IMR-90 (cell line): ENCODE measurements at regions not wholly inside any gene's neighbourhood (a gene's known extent, or its start where the extent isn't known, plus 50 kb on each side); places are given as distances from the start of the nearest gene placed in this dataset.

ENCODE experiments used
- ATAC-seq: fragments of 200-7000 bp; cut with Tn5 transposase; 2 replicates; pipeline ENCODE4 v1.9.1; 2020; ENCODE audit warnings: low read depth, mild to moderate bottlenecking, moderate library complexity
- BruUV-seq: library from RNA; stranded (reverse); fragments of 400-500 nt; replicated peaks from 2 replicates; lab custom pipeline; 2021; lab: Mats Ljungman, UMichigan
- CTCF ChIA-PET: fragments of 300-600 bp; formaldehyde crosslinking; extraction: SDS; loops from one replicate; lab custom pipeline; 2021; ENCODE audit warnings: antibody characterized with exemption; lab: Yijun Ruan, JAX
- POLR2A ChIA-PET: fragments of 300-600 bp; sonication (Branson Sonifier 250); formaldehyde crosslinking; loops from one replicate; lab custom pipeline; 2022; ENCODE audit warnings: antibody characterized with exemption; ENCODE audit not compliant: unreplicated experiment; lab: Charles Lee
- DNase-seq: peaks from one replicate; pipeline ENCODE4 v3.0.0; 2013
- H2AFZ ChIP-seq: replicated peaks from 2 replicates; pipeline ENCODE3; 2013; ENCODE audit warnings: low read length, mild to moderate bottlenecking; ENCODE audit not compliant: poor library complexity
- H2AK5ac ChIP-seq: 2 replicates; pipeline ENCODE4 v1.6.1; 2013; ENCODE audit warnings: low read depth, low read length, inconsistent platforms
- H2AK9ac ChIP-seq: replicated peaks from 2 replicates; pipeline ENCODE3; 2013; ENCODE audit warnings: mild to moderate bottlenecking, low read depth, low read length, moderate library complexity; ENCODE audit not compliant: poor library complexity
- H2BK120ac ChIP-seq: 2 replicates; pipeline ENCODE4 v1.6.1; 2013; ENCODE audit warnings: low read depth, low read length, inconsistent platforms
- H2BK15ac ChIP-seq: 3 replicates; pipeline ENCODE4 v1.6.1; 2013; ENCODE audit warnings: low read depth, low read length, inconsistent platforms
- H2BK20ac ChIP-seq: 2 replicates; pipeline ENCODE4 v1.6.1; 2013; ENCODE audit warnings: low read depth, mild to moderate bottlenecking, inconsistent platforms, low read length, moderate library complexity
- H2BK5ac ChIP-seq: 2 replicates; pipeline ENCODE4 v1.6.1; 2013; ENCODE audit warnings: mild to moderate bottlenecking, low read depth, low read length, inconsistent platforms; ENCODE audit not compliant: poor library complexity, severe bottlenecking
- H3K14ac ChIP-seq: replicated peaks from 2 replicates; pipeline ENCODE4 v1.6.1; 2013; ENCODE audit warnings: low read depth, low read length, inconsistent platforms
- H3K18ac ChIP-seq: 2 replicates; pipeline ENCODE4 v1.6.1; 2013; ENCODE audit warnings: low read depth, low read length, control low read depth
- H3K23ac ChIP-seq: 2 replicates; pipeline ENCODE4 v1.6.1; 2013; ENCODE audit warnings: low read depth, low read length, inconsistent platforms
- H3K27ac ChIP-seq: 2 replicates; pipeline ENCODE4 v1.5.1; 2013; ENCODE audit warnings: mild to moderate bottlenecking, control low read depth, low read length; ENCODE audit not compliant: insufficient read depth
- H3K27me3 ChIP-seq: 2 replicates; pipeline ENCODE4 v1.6.1; 2013; ENCODE audit warnings: low read length; ENCODE audit not compliant: control insufficient read depth, insufficient read depth
- H3K36me3 ChIP-seq: 2 replicates; pipeline ENCODE4 v1.6.1; 2013; ENCODE audit warnings: low read length, mixed read lengths; ENCODE audit not compliant: control insufficient read depth, insufficient read depth
- H3K4ac ChIP-seq: 2 replicates; pipeline ENCODE4 v1.6.1; 2013; ENCODE audit warnings: low read depth, low read length, inconsistent platforms
- H3K4me1 ChIP-seq: 2 replicates; pipeline ENCODE4 v1.6.1; 2013; ENCODE audit warnings: low read length, mixed read lengths; ENCODE audit not compliant: control insufficient read depth, insufficient read depth
- H3K4me2 ChIP-seq: 2 replicates; pipeline ENCODE4 v1.6.1; 2013; ENCODE audit warnings: low read depth, mild to moderate bottlenecking, control low read depth, low read length, moderate library complexity
- H3K4me3 ChIP-seq: 2 replicates; pipeline ENCODE4 v1.5.1; 2013; ENCODE audit warnings: low read depth, mild to moderate bottlenecking, control low read depth, low read length, moderate library complexity; ENCODE audit not compliant: insufficient read depth
- H3K56ac ChIP-seq: 2 replicates; pipeline ENCODE4 v1.6.1; 2013; ENCODE audit warnings: low read length, inconsistent platforms; ENCODE audit not compliant: insufficient read depth; ENCODE audit errors: extremely low read depth
- H3K79me1 ChIP-seq, 2 experiments: 2 replicates each; pipeline ENCODE4 v1.6.1; 2013; ENCODE audit warnings: low read length in 2 of 2, inconsistent platforms in 1 of 2, low read depth in 1 of 2
- H3K9ac ChIP-seq: 2 replicates; pipeline ENCODE4 v1.6.1; 2013; ENCODE audit warnings: low read depth, low read length, control low read depth
- H3K9me1 ChIP-seq: 2 replicates; pipeline ENCODE4 v1.6.1; 2013; ENCODE audit warnings: low read length, inconsistent platforms; ENCODE audit not compliant: insufficient read depth
- H3K9me3 ChIP-seq: 2 replicates; pipeline ENCODE4 v1.6.1; 2013; ENCODE audit warnings: low read length; ENCODE audit not compliant: control insufficient read depth, insufficient read depth
- H4K20me1 ChIP-seq: 2 replicates; pipeline ENCODE4 v1.6.1; 2013; ENCODE audit warnings: low read length, inconsistent platforms; ENCODE audit not compliant: insufficient read depth
- H4K5ac ChIP-seq: 2 replicates; pipeline ENCODE4 v1.6.1; 2013; ENCODE audit warnings: mild to moderate bottlenecking, low read depth, low read length, control low read depth
- H4K8ac ChIP-seq, 2 experiments: 2 replicates each; pipeline ENCODE4 v1.6.1; 2013; ENCODE audit warnings: low read depth in 2 of 2, low read length in 2 of 2, control low read depth in 1 of 2, inconsistent platforms in 1 of 2
- H4K91ac ChIP-seq: 2 replicates; pipeline ENCODE4 v1.6.1; 2013; ENCODE audit warnings: low read depth, low read length, inconsistent platforms; ENCODE audit not compliant: insufficient read depth
- BHLHE40 ChIP-seq: fragments of 150-350 bp; IDR thresholded peaks from 2 replicates; pipeline ENCODE4 v1.6.1; 2016; ENCODE audit warnings: mild to moderate bottlenecking, low read depth, low read length
- CEBPB ChIP-seq: IDR thresholded peaks from 2 replicates; pipeline ENCODE4 v1.6.1; 2012; ENCODE audit warnings: low read depth, low read length, improper control_type of control experiment
- CHD1 ChIP-seq: IDR thresholded peaks from 2 replicates; pipeline ENCODE4 v1.6.1; 2012; ENCODE audit warnings: low read depth, low read length, improper control_type of control experiment
- CTCF ChIP-seq: conservative IDR thresholded peaks from 2 replicates; pipeline ENCODE4 v1.5.1; 2012; ENCODE audit warnings: mild to moderate bottlenecking, low read depth, low read length, improper control_type of control experiment
- ELK1 ChIP-seq: fragments of 150-350 bp; IDR thresholded peaks from 2 replicates; pipeline ENCODE4 v1.6.1; 2016; ENCODE audit warnings: low read depth, mild to moderate bottlenecking, low read length, moderate library complexity, borderline replicate concordance
- FOS ChIP-seq: fragments of 150-350 bp; IDR thresholded peaks from 2 replicates; pipeline ENCODE4 v1.6.1; 2016; ENCODE audit warnings: low read depth, low read length
- MAFK ChIP-seq: IDR thresholded peaks from 2 replicates; pipeline ENCODE4 v1.6.1; 2012; ENCODE audit warnings: low read depth, low read length, improper control_type of control experiment
- MAZ ChIP-seq: IDR thresholded peaks from 2 replicates; pipeline ENCODE4 v1.6.1; 2012; ENCODE audit warnings: low read depth, mild to moderate bottlenecking, low read length, improper control_type of control experiment, moderate library complexity, borderline replicate concordance
- MXI1 ChIP-seq: IDR thresholded peaks from 2 replicates; pipeline ENCODE4 v1.6.1; 2012; ENCODE audit warnings: low read depth, mild to moderate bottlenecking, low read length, moderate library complexity, borderline replicate concordance
- NFE2L2 ChIP-seq: fragments of 150-350 bp; IDR thresholded peaks from 2 replicates; pipeline ENCODE4 v1.6.1; 2016; ENCODE audit warnings: low read depth, mild to moderate bottlenecking, low read length
- POLR2A ChIP-seq: IDR thresholded peaks from 2 replicates; pipeline ENCODE4 v1.6.1; 2012; ENCODE audit warnings: mild to moderate bottlenecking, low read depth, low read length
- RAD21 ChIP-seq: IDR thresholded peaks from 2 replicates; pipeline ENCODE4 v1.6.1; 2012; ENCODE audit warnings: low read length, improper control_type of control experiment
- RCOR1 ChIP-seq: IDR thresholded peaks from 2 replicates; pipeline ENCODE4 v1.6.1; 2012; ENCODE audit warnings: mild to moderate bottlenecking, low read length, improper control_type of control experiment; ENCODE audit not compliant: insufficient replicate concordance
- RFX5 ChIP-seq: IDR thresholded peaks from 2 replicates; pipeline ENCODE4 v1.8.0; 2012; ENCODE audit warnings: low read depth, mild to moderate bottlenecking, low read length, moderate library complexity
- SMC3 ChIP-seq: fragments of 150-350 bp; IDR thresholded peaks from 2 replicates; pipeline ENCODE4 v1.6.1; 2016; ENCODE audit warnings: low read depth, mild to moderate bottlenecking, antibody characterized with exemption, low read length, moderate library complexity
- USF2 ChIP-seq: fragments of 150-350 bp; IDR thresholded peaks from 2 replicates; pipeline ENCODE4 v1.6.1; 2017; ENCODE audit warnings: mild to moderate bottlenecking, antibody characterized with exemption, low read length, low read depth
- WGBS, 2 experiments: methylation state at CpG; one replicate each; pipeline versions ENCODE4 v1.1.5 to v1.1.7; 2013; ENCODE audit warnings: missing lambda C conversion rate in 2 of 2; ENCODE audit not compliant: insufficient read length in 1 of 2; ENCODE audit errors: extremely low coverage in 2 of 2; 5-methylcytosine and 5-hydroxymethylcytosine counted together
- dilution Hi-C: fragments of 300-500 bp; cut with HindIII; formaldehyde crosslinking; loops from one replicate; pipeline ENCODE4 v1.14.3; 2018; ENCODE audit warnings: low sequenced_read_pairs; ENCODE audit not compliant: unreplicated experiment
- in situ Hi-C: fragments of 300-500 bp; cut with MboI; formaldehyde crosslinking; loops from 3 replicates; pipeline ENCODE4 v1.14.3; 2019; ENCODE audit warnings: low sequenced_read_pairs, inconsistent platforms, mixed read lengths
- intact Hi-C: fragments of 100-400 bp; cut with micrococcal nuclease; formaldehyde crosslinking; loops from 2 replicates; pipeline ENCODE4 v1.10.0; 2022

GRCh38 chr13:36767276-36767675 lies 51.7 kb upstream of the RFXAP start:
- Histone ChIP-seq H3K9me3 (peaks cover 2% of the 10 kb centered on the region; the same call in 1 of the 2 replicates), H4K91ac (no peak overlapping the region), H2BK5ac (no peak overlapping the region), H2AFZ (no peak overlapping the region), H3K4ac (no peak overlapping the region), H2BK15ac (no peak overlapping the region), H3K23ac (no peak overlapping the region), H4K20me1 (no peaks in the 10 kb centered on the region), H3K56ac (no peak overlapping the region), H3K14ac (no peak overlapping the region), H3K79me1 (no peaks in the 10 kb centered on the region), H2BK120ac (no peak overlapping the region), H3K4me2 (no peak overlapping the region), H2AK9ac (no peak overlapping the region), H3K36me3 (no peaks in the 10 kb centered on the region), H3K9me1 (no peaks in the 10 kb centered on the region), H2AK5ac (no peak overlapping the region), H3K4me3 (no peak overlapping the region), H3K9ac (no peak overlapping the region), H4K5ac (no peak overlapping the region), H3K27me3 (no peaks in the 10 kb centered on the region; the same call in 1 of the 2 replicates), H3K18ac (no peak overlapping the region), H3K27ac (no peak overlapping the region), H2BK20ac (no peak overlapping the region), H3K4me1 (no peaks in the 10 kb centered on the region), H4K8ac (no peak overlapping the region)
- in situ Hi-C loops (no loop called here), dilution Hi-C loops (no loop called here), intact Hi-C loops (no loop called here)
- no peak for ATAC-seq
- ChIA-PET CTCF (no interaction called here), POLR2A (no interaction called here)
- TF ChIP-seq MAFK, result no peak
- no peak for TF ChIP-seq CTCF
- TF ChIP-seq BHLHE40, result no peak
- no peak for TF ChIP-seq MXI1
- TF ChIP-seq SMC3, result no peak
- TF ChIP-seq ELK1, result no peak
- no peak for TF ChIP-seq RCOR1
- TF ChIP-seq RFX5, result no peak
- TF ChIP-seq CEBPB, result no peak
- TF ChIP-seq FOS, result no peak
- TF ChIP-seq CHD1, result no peak
- no peak for TF ChIP-seq USF2
- TF ChIP-seq NFE2L2, result no peak
- TF ChIP-seq POLR2A, result no peak
- TF ChIP-seq MAZ, result no peak
- TF ChIP-seq RAD21, result no peak
- BruUV-seq, result no TSS peak
- no CpG with 5 or more reads among the region's 4 CpGs for WGBS, 2 experiments
- no peak for DNase-seq
